HCT116 (cell line): ENCODE measurements at regions not wholly inside any gene's neighbourhood (a gene's known extent, or its start where the extent isn't known, plus 50 kb on each side); places are given as distances from the start of the nearest gene placed in this dataset.

Experiments used
- ATAC-seq: fragments of 200-7000 bp; cut with Tn5 transposase; 2 replicates; pipeline ENCODE4 v1.9.1; 2020; ENCODE audit warnings: mild to moderate bottlenecking, moderate library complexity
- BruUV-seq: library from RNA; stranded (reverse); fragments of 400-500 nt; replicated peaks from 2 replicates; lab custom pipeline; 2021; lab: Mats Ljungman, UMichigan
- CTCF ChIA-PET: fragments of 300-600 bp; sonication (Branson Sonifier 250); formaldehyde crosslinking; loops from one replicate; lab custom pipeline; 2021; ENCODE audit warnings: antibody characterized with exemption; lab: Charles Lee
- POLR2A ChIA-PET: fragments of 300-600, 350-600 bp; sonication (Branson Sonifier 250); formaldehyde crosslinking; loops from one replicate; lab custom pipeline; 2021; ENCODE audit warnings: antibody characterized with exemption; lab: Charles Lee
- RAD21 ChIA-PET, 2 experiments: fragments of 300-600 bp; sonication (Branson Sonifier 250); formaldehyde crosslinking; loops; one replicate each; lab custom pipeline; 2023; ENCODE audit warnings: low total read pairs in 2 of 2; ENCODE audit not compliant: uncharacterized antibody in 2 of 2, unreplicated experiment in 2 of 2, low non-redundant PET in 1 of 2; lab: Charles Lee
- DNase-seq: peaks from one replicate; pipeline ENCODE4 v3.0.0-alpha.2; 2010; ENCODE audit warnings: low read depth, low spot score
- H2AFZ ChIP-seq: fragments of 200-600 bp; shearing (Covaris generic), sonication (generic); 2 replicates; pipeline ENCODE4 v1.6.1; 2017; ENCODE audit warnings: low read depth, mixed run types, mixed read lengths, antibody characterized with exemption, low read length; ENCODE audit not compliant: poor library complexity, severe bottlenecking
- H3K27ac ChIP-seq: 2 replicates; pipeline ENCODE4 v1.5.1; 2012; ENCODE audit warnings: low read depth, low read length
- H3K27me3 ChIP-seq: fragments of 200-600 bp; sonication (generic); 2 replicates; pipeline ENCODE4 v1.6.1; 2016; ENCODE audit warnings: mixed run types, low read length, mixed read lengths; ENCODE audit not compliant: insufficient read depth
- H3K36me3 ChIP-seq, 2 experiments: fragments of 200-500 bp in 1 of 2; fragments of 200-600 bp in 1 of 2; sonication (Bioruptor generic) in 1 of 2; sonication (generic) in 1 of 2; 2 replicates each; pipeline versions ENCODE4 v1.5.1 to v1.6.1; 2014 to 2016; ENCODE audit warnings: low read length in 2 of 2, inconsistent platforms in 1 of 2, mixed read lengths in 1 of 2, mixed run types in 1 of 2; ENCODE audit not compliant: insufficient read depth in 2 of 2, control insufficient read depth in 1 of 2
- H3K4me1 ChIP-seq, 2 experiments: fragments of 200-600 bp in 1 of 2; sonication (generic) in 1 of 2; 2 replicates each; pipeline versions ENCODE4 v1.5.1 to v1.6.1; 2012 to 2017; ENCODE audit warnings: low read length in 2 of 2, inconsistent platforms in 1 of 2, mild to moderate bottlenecking in 1 of 2, mixed read lengths in 1 of 2, mixed run types in 1 of 2, moderate library complexity in 1 of 2; ENCODE audit not compliant: insufficient read depth in 2 of 2, control insufficient read depth in 1 of 2
- H3K4me2 ChIP-seq: fragments of 200-600 bp; sonication (generic); 2 replicates; pipeline ENCODE4 v1.6.1; 2017; ENCODE audit warnings: mixed run types, low read length, mixed read lengths
- H3K4me3 ChIP-seq, 2 experiments: fragments of 200-600 bp in 1 of 2; sonication (generic) in 1 of 2; replicated peaks in 1 of 2; 2 replicates each; pipeline ENCODE4 v1.5.1; 2011 to 2016; ENCODE audit warnings: low read length in 2 of 2, control low read depth in 1 of 2, low read depth in 1 of 2, mild to moderate bottlenecking in 1 of 2, mixed read lengths in 1 of 2, mixed run types in 1 of 2
- H3K79me2 ChIP-seq: fragments of 200-600 bp; sonication (generic); 2 replicates; pipeline ENCODE4 v1.6.1; 2017; ENCODE audit warnings: mild to moderate bottlenecking, mixed run types, low read length, moderate library complexity, mixed read lengths; ENCODE audit not compliant: insufficient read depth
- H3K9ac ChIP-seq: fragments of 200-600 bp; sonication (generic); 2 replicates; pipeline ENCODE4 v1.6.1; 2016; ENCODE audit warnings: low read length, mixed read lengths
- H3K9me2 ChIP-seq: fragments of 200-600 bp; sonication (generic), shearing (Covaris generic); 2 replicates; pipeline ENCODE4 v1.6.1; 2017; ENCODE audit warnings: mixed run types, mild to moderate bottlenecking, moderate library complexity; ENCODE audit not compliant: insufficient read depth
- H3K9me3 ChIP-seq, 2 experiments: fragments of 200-500 bp in 1 of 2; fragments of 200-600 bp in 1 of 2; sonication (Bioruptor generic) in 1 of 2; sonication (generic) in 1 of 2; 2 replicates each; pipeline ENCODE4 v1.6.1; 2014 to 2017; ENCODE audit warnings: low read length in 2 of 2, mixed read lengths in 2 of 2, inconsistent platforms in 1 of 2, low read depth in 1 of 2, mild to moderate bottlenecking in 1 of 2, mixed run types in 1 of 2, moderate library complexity in 1 of 2; ENCODE audit not compliant: control insufficient read depth in 1 of 2, insufficient read depth in 1 of 2
- H4K20me1 ChIP-seq: fragments of 200-600 bp; sonication (generic), shearing (Covaris generic); 2 replicates; pipeline ENCODE4 v1.6.1; 2017; ENCODE audit warnings: mixed run types, mild to moderate bottlenecking, moderate library complexity; ENCODE audit not compliant: insufficient read depth
- CEBPB ChIP-seq: IDR thresholded peaks from 2 replicates; pipeline ENCODE4 v1.6.1; 2012; ENCODE audit warnings: low read depth
- EGR1 ChIP-seq: IDR thresholded peaks from 2 replicates; pipeline ENCODE4 v1.6.1; 2012; ENCODE audit warnings: low read depth
- FOSL1 ChIP-seq: IDR thresholded peaks from 2 replicates; pipeline ENCODE4 v1.6.1; 2012; ENCODE audit warnings: low read depth
- SRF ChIP-seq: IDR thresholded peaks from 2 replicates; pipeline ENCODE4 v1.6.1; 2012; ENCODE audit warnings: low read depth
- intact Hi-C: fragments of 100-400 bp; cut with micrococcal nuclease; formaldehyde crosslinking; loops from 2 replicates; pipeline ENCODE4 v1.10.0; 2022
- TF ChIP-seq, protein P1 (sequence below): IDR thresholded peaks from 2 replicates; pipeline ENCODE4 v1.6.1; 2011; ENCODE audit warnings: mild to moderate bottlenecking, low read length, moderate library complexity; ENCODE audit not compliant: insufficient replicate concordance; ENCODE audit errors: extremely low read depth

DNA sequence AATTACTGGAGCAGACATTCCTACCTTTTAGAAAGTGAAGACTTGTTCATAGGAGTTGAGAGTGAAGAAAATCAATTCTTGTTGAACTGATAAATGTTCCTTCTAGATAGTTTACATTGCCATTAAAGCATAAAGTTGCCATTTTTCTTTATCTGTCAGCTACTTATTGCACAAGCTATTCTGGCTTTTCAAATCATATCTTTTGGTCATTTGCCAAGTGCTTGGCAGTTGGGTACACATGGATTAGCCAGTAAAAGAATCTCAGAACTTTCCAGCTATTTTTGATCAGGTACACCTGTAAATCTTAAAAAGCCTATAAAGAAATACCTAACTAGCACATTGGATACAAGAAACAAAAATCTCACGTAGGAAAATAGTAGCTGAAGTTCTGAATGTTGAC, 56.4 kb upstream of the PNPLA4 start:
- H3K9me2 ChIP-seq: no peaks in the 10 kb centered on the region
- ChIA-PET POLR2A (no interaction called here), CTCF (no interaction called here), RAD21 (no interaction called here)
- H4K20me1 ChIP-seq: no peaks in the 10 kb centered on the region
- H2AFZ ChIP-seq: no peak overlapping the region
- H3K4me3 ChIP-seq: no peak overlapping the region
- H3K36me3 ChIP-seq: no peaks in the 10 kb centered on the region
- no peak overlapping the region for H3K4me2 ChIP-seq
- no peaks in the 10 kb centered on the region for H3K9me3 ChIP-seq
- BruUV-seq: no TSS peak
- no peaks in the 10 kb centered on the region for H3K27me3 ChIP-seq
- H3K79me2 ChIP-seq: no peaks in the 10 kb centered on the region
- ATAC-seq (no peak), DNase-seq (no peak)
- H3K27ac ChIP-seq: no peak overlapping the region
- intact Hi-C loops: no loop called here
- no peak for TF ChIP-seq CEBPB
- no peak for TF ChIP-seq SRF
- TF ChIP-seq EGR1: no peak
- TF ChIP-seq, protein P1, sequence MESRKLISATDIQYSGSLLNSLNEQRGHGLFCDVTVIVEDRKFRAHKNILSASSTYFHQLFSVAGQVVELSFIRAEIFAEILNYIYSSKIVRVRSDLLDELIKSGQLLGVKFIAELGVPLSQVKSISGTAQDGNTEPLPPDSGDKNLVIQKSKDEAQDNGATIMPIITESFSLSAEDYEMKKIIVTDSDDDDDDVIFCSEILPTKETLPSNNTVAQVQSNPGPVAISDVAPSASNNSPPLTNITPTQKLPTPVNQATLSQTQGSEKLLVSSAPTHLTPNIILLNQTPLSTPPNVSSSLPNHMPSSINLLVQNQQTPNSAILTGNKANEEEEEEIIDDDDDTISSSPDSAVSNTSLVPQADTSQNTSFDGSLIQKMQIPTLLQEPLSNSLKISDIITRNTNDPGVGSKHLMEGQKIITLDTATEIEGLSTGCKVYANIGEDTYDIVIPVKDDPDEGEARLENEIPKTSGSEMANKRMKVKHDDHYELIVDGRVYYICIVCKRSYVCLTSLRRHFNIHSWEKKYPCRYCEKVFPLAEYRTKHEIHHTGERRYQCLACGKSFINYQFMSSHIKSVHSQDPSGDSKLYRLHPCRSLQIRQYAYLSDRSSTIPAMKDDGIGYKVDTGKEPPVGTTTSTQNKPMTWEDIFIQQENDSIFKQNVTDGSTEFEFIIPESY: no peak
- no peak for TF ChIP-seq FOSL1
- H3K4me1 ChIP-seq: no peaks in the 10 kb centered on the region
- H3K9ac ChIP-seq: no peak overlapping the region
